HG03103 (cell line): ENCODE measurements at regions not wholly inside any gene's neighbourhood (a gene's known extent, or its start where the extent isn't known, plus 50 kb on each side); places are given as distances from the start of the nearest gene placed in this dataset.

ENCODE experiments used
- ATAC-seq: cut with Tn5 transposase; IDR thresholded peaks from one replicate; pipeline ENCODE4 v1.9.1; 2021; ENCODE audit warnings: low read depth; ENCODE audit not compliant: unreplicated experiment

- no peak for ATAC-seq
Measured at GRCh38 chr9:89922099-89922498, 317.3 kb downstream of the GADD45G start.

GRCh38 chr9:89923174-89923573, 318.4 kb downstream of the GADD45G start:
- ATAC-seq: no peak

- ATAC-seq: no peak
Measured at GRCh38 chr9:89923961-89924504, 319.2 kb downstream of the GADD45G start.

- ATAC-seq: no peak
Measured at GRCh38 chr9:89924611-89925010, 319.8 kb downstream of the GADD45G start.

- ATAC-seq: no peak
Measured at GRCh38 chr9:89926167-89926566, 321.4 kb downstream of the GADD45G start.

GRCh38 chr9:89926691-89927220, 321.9 kb downstream of the GADD45G start:
- no peak for ATAC-seq

- no peak for ATAC-seq
Measured at GRCh38 chr9:89928106-89928505, 323.3 kb downstream of the GADD45G start.

GRCh38 chr9:89928521-89929275, 323.9 kb downstream of the GADD45G start:
- no peak for ATAC-seq

- no peak for ATAC-seq
Measured at GRCh38 chr9:89929315-89929672, 324.5 kb downstream of the GADD45G start.

- no peak for ATAC-seq
Measured at GRCh38 chr9:89929673-89930480, 325.1 kb downstream of the GADD45G start.

GRCh38 chr9:89933578-89933977, 328.8 kb downstream of the GADD45G start:
- ATAC-seq: no peak

- no peak for ATAC-seq
Measured at GRCh38 chr9:89935115-89935514, 330.3 kb downstream of the GADD45G start.

GRCh38 chr9:89935801-89936200, 331.0 kb downstream of the GADD45G start:
- ATAC-seq: no peak

GRCh38 chr9:89937051-89937450, 332.2 kb downstream of the GADD45G start:
- ATAC-seq: no peak

- ATAC-seq: no peak
Measured at GRCh38 chr9:89939181-89939580, 334.4 kb downstream of the GADD45G start.

- ATAC-seq: no peak
Measured at GRCh38 chr9:89939626-89940292, 334.9 kb downstream of the GADD45G start.

GRCh38 chr9:89940625-89941024, 335.8 kb downstream of the GADD45G start:
- no peak for ATAC-seq

GRCh38 chr9:89941875-89942274, 337.1 kb downstream of the GADD45G start:
- no peak for ATAC-seq

GRCh38 chr9:89942643-89943042, 337.8 kb downstream of the GADD45G start:
- no peak for ATAC-seq

- ATAC-seq: no peak
Measured at GRCh38 chr9:89943309-89943708, 338.5 kb downstream of the GADD45G start.

GRCh38 chr9:89943728-89944127, 338.9 kb downstream of the GADD45G start:
- no peak for ATAC-seq
